ENCODE measurements at regions not wholly inside any gene's neighbourhood (a gene's known extent, or its start where the extent isn't known, plus 50 kb on each side); places are given as distances from the start of the nearest gene placed in this dataset.
A peak's percentile ranks its signal among the peaks of the same experiment; 100 is the strongest.
"Not testable (repeated sequence)": the region's sequence is repeated elsewhere in the genome, so short reads cannot be mapped to it uniquely, and the experiment has no call there.

DNA sequence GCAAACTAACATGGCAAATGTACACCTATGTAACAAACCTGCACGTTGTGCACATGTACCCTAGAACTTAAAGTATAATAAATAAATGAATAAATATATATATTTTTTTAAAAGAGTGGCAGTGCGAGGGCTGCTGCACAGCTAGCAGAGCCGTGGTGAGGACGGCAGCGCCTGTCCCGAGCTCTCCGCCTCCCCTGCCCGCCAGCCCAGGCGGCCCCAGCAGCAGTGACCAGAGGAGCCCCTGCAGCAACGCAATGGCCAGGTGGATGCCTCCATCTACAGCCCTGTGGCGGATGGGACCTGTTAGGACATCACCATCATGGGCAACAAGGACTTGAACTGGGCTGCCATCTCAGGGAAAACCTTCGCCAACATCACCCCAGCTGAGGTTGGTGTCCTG is 351.9 kb downstream of the FAM72C start:
- no peak for DNase-seq (ENCODE audit: low read depth, low spot score)
- Histone ChIP-seq H3K4me3 (ENCODE audit: low read length) (no peak overlapping the region), H3K36me3 (ENCODE audit: control insufficient read depth, insufficient read depth, low read length) (no peaks in the 10 kb centered on the region), H3K9me3 (ENCODE audit: control insufficient read depth, insufficient read depth, low read length) (no peaks in the 10 kb centered on the region), H3K4me1 (ENCODE audit: control insufficient read depth, insufficient read depth, low read length) (no peaks in the 10 kb centered on the region), H3K27me3 (ENCODE audit: control insufficient read depth, insufficient read depth, low read length) (no peaks in the 10 kb centered on the region), H3K27ac (ENCODE audit: low read length) (no peak overlapping the region)
- WGBS (ENCODE audit: insufficient coverage, insufficient read length) = no CpG with 5 or more reads among the region's 12 CpGs

DNA sequence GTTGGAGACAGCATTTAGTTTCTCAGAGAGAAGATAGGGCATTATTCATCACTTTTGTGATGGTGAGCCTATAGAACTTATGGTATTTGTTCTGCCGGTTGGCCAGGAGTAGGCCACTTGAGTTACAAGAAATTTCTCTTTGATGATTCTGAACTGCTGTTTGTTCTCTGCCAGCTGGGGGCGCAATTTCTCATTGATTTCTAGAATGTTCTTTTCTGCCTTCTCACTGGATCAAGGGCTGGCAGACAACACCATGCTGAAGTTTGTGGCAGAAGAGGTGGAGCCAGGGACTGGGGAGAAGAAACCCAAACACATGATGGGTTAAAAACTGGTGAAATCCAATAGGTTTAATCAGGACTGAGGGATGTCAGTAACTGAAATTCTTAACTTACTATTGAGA is 360.6 kb downstream of the FAM72C start:
- no peak for DNase-seq (ENCODE audit: low read depth, low spot score)
- Histone ChIP-seq H3K27ac (ENCODE audit: low read length) (no peak overlapping the region), H3K9me3 (ENCODE audit: control insufficient read depth, insufficient read depth, low read length) (no peaks in the 10 kb centered on the region), H3K4me3 (ENCODE audit: low read length) (no peak overlapping the region), H3K27me3 (ENCODE audit: control insufficient read depth, insufficient read depth, low read length) (no peaks in the 10 kb centered on the region), H3K36me3 (ENCODE audit: control insufficient read depth, insufficient read depth, low read length) (no peaks in the 10 kb centered on the region), H3K4me1 (ENCODE audit: control insufficient read depth, insufficient read depth, low read length) (no peaks in the 10 kb centered on the region)
- no CpG with 5 or more reads among the region's 2 CpGs for WGBS (ENCODE audit: insufficient coverage, insufficient read length)

DNA sequence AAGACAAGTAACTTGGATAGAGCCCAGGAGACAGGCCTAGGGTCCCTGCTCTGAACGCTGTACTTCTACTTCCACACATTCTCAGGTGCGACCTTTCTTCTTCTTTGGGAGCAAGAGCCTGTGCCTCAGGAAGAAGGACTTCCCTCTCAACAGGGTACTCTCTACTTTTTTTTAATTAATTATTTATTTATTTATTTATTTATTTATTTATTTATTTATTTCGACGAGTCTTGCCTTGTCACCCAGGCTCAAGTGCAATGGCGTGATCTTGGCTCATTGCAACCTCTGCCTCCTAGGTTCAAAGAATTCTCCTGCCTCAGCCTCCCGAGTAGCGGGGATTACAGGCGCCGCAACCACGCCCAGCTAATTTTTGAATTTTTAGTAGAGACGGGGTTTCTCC is 361.6 kb downstream of the FAM72C start:
- no peaks in the 10 kb centered on the region for H3K36me3 ChIP-seq (ENCODE audit: control insufficient read depth, insufficient read depth, low read length)
- no peaks in the 10 kb centered on the region for H3K4me1 ChIP-seq (ENCODE audit: control insufficient read depth, insufficient read depth, low read length)
- no peak for DNase-seq (ENCODE audit: low read depth, low spot score)
- no CpG with 5 or more reads among the region's 11 CpGs for WGBS (ENCODE audit: insufficient coverage, insufficient read length)
- H3K27me3 ChIP-seq (ENCODE audit: control insufficient read depth, insufficient read depth, low read length) = no peaks in the 10 kb centered on the region
- no peaks in the 10 kb centered on the region for H3K9me3 ChIP-seq (ENCODE audit: control insufficient read depth, insufficient read depth, low read length)
- no peak overlapping the region for H3K4me3 ChIP-seq (ENCODE audit: low read length)
- H3K27ac ChIP-seq (ENCODE audit: low read length) = no peak overlapping the region

DNA sequence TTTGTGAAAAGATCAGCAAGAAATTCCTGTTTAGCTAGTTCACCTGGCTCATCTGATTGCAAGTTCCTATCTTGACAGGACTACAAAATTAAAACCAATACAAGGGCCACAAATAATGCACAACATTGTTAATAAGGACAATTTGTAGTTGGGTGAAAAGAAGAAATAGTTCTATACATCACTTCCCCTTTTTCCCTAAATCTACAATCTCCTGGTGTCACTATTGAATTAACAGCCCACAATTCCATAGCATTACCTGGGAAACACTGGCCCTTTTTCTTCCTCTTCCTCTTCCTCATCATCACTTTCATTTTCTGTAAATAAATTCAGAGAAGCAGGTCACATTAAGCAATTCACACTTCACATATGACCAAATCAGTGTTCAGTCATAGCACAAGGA is 366.9 kb downstream of the FAM72C start:
- Histone ChIP-seq H3K27ac (ENCODE audit: low read length) (no peak overlapping the region), H3K27me3 (ENCODE audit: control insufficient read depth, insufficient read depth, low read length) (no peaks in the 10 kb centered on the region), H3K4me3 (ENCODE audit: low read length) (no peak overlapping the region), H3K36me3 (ENCODE audit: control insufficient read depth, insufficient read depth, low read length) (no peaks in the 10 kb centered on the region), H3K4me1 (ENCODE audit: control insufficient read depth, insufficient read depth, low read length) (no peaks in the 10 kb centered on the region), H3K9me3 (ENCODE audit: control insufficient read depth, insufficient read depth, low read length) (no peaks in the 10 kb centered on the region)
- DNase-seq (ENCODE audit: low read depth, low spot score) = no peak

DNA sequence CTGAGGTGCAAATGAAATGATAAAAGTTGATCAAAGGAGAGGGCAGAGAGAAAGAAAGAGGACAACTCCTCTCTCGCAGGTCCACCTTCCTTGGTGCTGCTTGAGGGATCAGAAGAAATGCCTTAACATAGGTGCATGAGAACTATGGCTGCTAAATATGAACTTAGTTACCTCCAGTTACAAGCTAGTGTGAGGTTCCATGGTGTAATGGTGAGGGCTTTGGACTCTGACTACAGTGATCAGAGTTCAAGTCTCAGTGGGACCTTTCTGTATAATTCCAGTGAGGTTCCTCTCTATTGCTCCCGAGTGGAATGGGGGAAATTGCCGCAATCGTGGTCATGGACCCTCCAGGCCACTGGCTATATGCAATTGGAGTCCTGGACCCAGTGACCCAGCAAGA is 387.3 kb downstream of the FAM72C start:
- Histone ChIP-seq H3K4me1 (ENCODE audit: control insufficient read depth, insufficient read depth, low read length) (no peaks in the 10 kb centered on the region), H3K36me3 (ENCODE audit: control insufficient read depth, insufficient read depth, low read length) (no peaks in the 10 kb centered on the region), H3K9me3 (ENCODE audit: control insufficient read depth, insufficient read depth, low read length) (no peaks in the 10 kb centered on the region; the same call in 1 of the 2 replicates), H3K27me3 (ENCODE audit: control insufficient read depth, insufficient read depth, low read length) (no peaks in the 10 kb centered on the region), H3K4me3 (ENCODE audit: low read length) (no peak overlapping the region), H3K27ac (ENCODE audit: low read length) (no peak overlapping the region)
- no CpG with 5 or more reads among the region's 4 CpGs for WGBS (ENCODE audit: insufficient coverage, insufficient read length)
- DNase-seq (ENCODE audit: low read depth, low spot score) = no peak

DNA sequence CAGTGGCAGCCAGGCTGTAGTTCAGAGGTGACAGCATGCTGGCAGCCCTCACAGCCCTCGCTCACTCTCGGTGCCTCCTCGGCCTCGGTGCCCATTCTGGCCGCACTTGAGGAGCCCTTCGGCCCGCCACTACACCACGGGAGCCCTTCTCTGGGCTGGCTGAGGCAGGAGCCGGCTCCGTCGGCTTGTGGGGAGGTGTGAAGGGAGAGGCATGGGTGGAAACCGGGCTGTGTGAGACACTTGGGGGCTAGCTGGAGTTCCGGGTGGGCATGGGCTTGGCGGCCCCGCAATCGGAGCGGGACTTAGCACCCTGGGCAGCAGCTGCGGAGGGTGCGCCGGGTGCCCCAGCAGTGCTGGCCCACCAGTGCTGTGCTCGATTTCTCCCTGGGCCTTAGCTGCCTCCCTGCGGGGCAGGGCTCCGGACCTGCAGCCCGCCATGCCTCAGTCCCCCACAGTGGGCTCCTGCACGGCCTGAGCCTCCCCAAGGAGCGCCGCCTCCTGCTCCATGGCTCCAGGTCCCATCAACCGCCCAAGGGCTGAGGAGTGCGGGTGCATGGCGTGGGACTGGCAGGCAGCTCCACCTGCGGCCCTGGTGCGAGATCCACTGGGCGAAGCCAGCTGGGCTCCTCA is 396.8 kb downstream of the FAM72C start:
- no peak overlapping the region; the same call in 1 of the 2 replicates for H3K4me3 ChIP-seq (ENCODE audit: low read length)
- DNase-seq (ENCODE audit: low read depth, low spot score) = no peak
- no peaks in the 10 kb centered on the region for H3K36me3 ChIP-seq (ENCODE audit: control insufficient read depth, insufficient read depth, low read length)
- H3K4me1 ChIP-seq (ENCODE audit: control insufficient read depth, insufficient read depth, low read length) = no peaks in the 10 kb centered on the region
- no peak overlapping the region for H3K27ac ChIP-seq (ENCODE audit: low read length)
- H3K27me3 ChIP-seq (ENCODE audit: control insufficient read depth, insufficient read depth, low read length) = no peaks in the 10 kb centered on the region
- WGBS (ENCODE audit: insufficient coverage, insufficient read length) = no CpG with 5 or more reads among the region's 33 CpGs
- H3K9me3 ChIP-seq (ENCODE audit: control insufficient read depth, insufficient read depth, low read length) = no peaks in the 10 kb centered on the region

DNA sequence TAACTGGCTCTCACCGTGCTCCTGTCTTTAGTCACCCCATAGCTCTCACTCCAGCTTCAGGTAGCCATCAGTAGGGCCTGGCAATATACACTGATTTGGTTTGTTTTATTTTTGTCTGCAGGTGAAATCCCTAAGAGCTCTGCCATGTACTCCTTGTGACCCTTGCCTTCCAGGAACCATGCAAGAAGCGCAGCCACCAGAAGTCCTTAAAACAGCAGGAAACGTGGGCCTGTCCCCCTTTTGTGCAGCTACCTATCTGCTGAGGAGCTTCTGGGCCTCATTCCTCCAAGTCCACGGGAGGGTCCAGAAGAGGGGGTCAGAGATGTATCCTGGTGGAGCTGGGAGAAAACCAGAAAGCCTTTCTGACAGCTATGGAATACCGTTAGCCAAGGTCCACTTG is 399.1 kb downstream of the FAM72C start:
- H3K4me3 ChIP-seq (ENCODE audit: low read length); H3K4me1 ChIP-seq (ENCODE audit: control insufficient read depth, insufficient read depth, low read length); H3K27me3 ChIP-seq (ENCODE audit: control insufficient read depth, insufficient read depth, low read length); DNase-seq (ENCODE audit: low read depth, low spot score); H3K27ac ChIP-seq (ENCODE audit: low read length); H3K36me3 ChIP-seq (ENCODE audit: control insufficient read depth, insufficient read depth, low read length); H3K9me3 ChIP-seq (ENCODE audit: control insufficient read depth, insufficient read depth, low read length): not testable (repeated sequence)
- WGBS (ENCODE audit: insufficient coverage, insufficient read length) = no CpG with 5 or more reads among the region's 5 CpGs

DNA sequence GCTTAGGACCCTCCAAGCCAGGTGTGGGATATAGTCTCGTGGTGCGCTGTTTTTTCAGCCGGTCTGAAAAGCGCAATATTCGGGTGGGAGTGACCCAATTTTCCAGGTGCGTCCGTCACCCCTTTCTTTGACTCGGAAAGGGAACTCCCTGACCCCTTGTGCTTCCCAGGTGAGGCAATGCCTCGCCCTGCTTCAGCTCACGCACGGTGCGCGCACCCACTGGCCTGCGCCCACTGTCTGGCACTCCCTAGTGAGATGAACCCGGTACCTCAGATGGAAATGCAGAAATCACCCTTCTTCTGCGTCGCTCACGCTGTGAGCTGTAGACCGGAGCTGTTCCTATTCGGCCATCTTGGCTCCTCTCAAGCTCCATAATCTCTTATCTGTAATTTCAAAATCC is 408.0 kb downstream of the FAM72C start:
- H3K27me3 ChIP-seq (ENCODE audit: control insufficient read depth, insufficient read depth, low read length); H3K9me3 ChIP-seq (ENCODE audit: control insufficient read depth, insufficient read depth, low read length); H3K36me3 ChIP-seq (ENCODE audit: control insufficient read depth, insufficient read depth, low read length); H3K27ac ChIP-seq (ENCODE audit: low read length); H3K4me1 ChIP-seq (ENCODE audit: control insufficient read depth, insufficient read depth, low read length); DNase-seq (ENCODE audit: low read depth, low spot score): not testable (repeated sequence)
- H3K4me3 ChIP-seq (ENCODE audit: low read length) = peak overlapping the region; percentile 33; the same call in 1 of the 2 replicates
- no CpG with 5 or more reads among the region's 20 CpGs for WGBS (ENCODE audit: insufficient coverage, insufficient read length)

DNA sequence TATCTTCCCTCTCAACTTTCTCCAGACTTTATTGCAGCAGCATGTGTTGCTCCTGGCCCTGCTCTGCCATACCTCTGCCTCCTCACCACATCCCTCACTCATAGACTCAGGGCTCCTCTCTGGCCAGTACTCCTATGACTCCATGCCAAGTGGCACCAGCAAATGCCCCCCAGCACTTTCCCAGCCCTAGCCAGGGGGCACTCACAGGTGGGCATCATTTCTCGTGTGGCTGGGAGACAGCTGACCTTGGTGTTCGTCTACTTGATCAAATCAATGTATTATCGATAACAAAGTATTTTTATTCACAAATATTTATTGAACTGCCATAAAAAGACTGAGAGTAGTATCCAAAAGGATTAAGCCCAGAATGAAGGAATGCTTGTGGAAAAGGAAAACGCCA is 418.2 kb downstream of the FAM72C start:
- Histone ChIP-seq H3K36me3 (ENCODE audit: control insufficient read depth, insufficient read depth, low read length) (no peaks in the 10 kb centered on the region), H3K9me3 (ENCODE audit: control insufficient read depth, insufficient read depth, low read length) (no peaks in the 10 kb centered on the region), H3K27ac (ENCODE audit: low read length) (no peak overlapping the region), H3K27me3 (ENCODE audit: control insufficient read depth, insufficient read depth, low read length) (no peaks in the 10 kb centered on the region), H3K4me3 (ENCODE audit: low read length) (no peak overlapping the region), H3K4me1 (ENCODE audit: control insufficient read depth, insufficient read depth, low read length) (no peaks in the 10 kb centered on the region)
- no CpG with 5 or more reads among the region's 4 CpGs for WGBS (ENCODE audit: insufficient coverage, insufficient read length)
- no peak for DNase-seq (ENCODE audit: low read depth, low spot score)

DNA sequence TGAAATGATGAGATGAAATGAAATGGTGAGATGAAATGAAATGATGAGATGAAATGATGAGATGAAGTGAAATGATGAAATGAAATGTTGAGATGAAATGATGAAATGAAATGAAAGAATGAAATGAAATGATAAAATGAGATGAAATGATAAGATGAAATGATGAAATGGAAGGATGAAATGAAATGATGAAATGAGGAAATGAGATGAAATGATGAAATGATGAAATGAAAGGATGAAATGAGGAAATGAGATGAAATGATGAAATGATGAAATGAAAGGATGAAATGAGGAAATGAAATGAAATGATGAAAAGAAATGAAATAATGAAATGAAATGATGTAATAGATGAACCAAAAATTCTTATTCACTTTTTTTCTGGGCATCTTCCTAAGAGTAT is 467.1 kb downstream of the FAM72C start:
- not testable (repeated sequence) for H3K27me3 ChIP-seq (ENCODE audit: control insufficient read depth, insufficient read depth, low read length); H3K27ac ChIP-seq (ENCODE audit: low read length); H3K4me1 ChIP-seq (ENCODE audit: control insufficient read depth, insufficient read depth, low read length); H3K9me3 ChIP-seq (ENCODE audit: control insufficient read depth, insufficient read depth, low read length); H3K4me3 ChIP-seq (ENCODE audit: low read length); H3K36me3 ChIP-seq (ENCODE audit: control insufficient read depth, insufficient read depth, low read length); DNase-seq (ENCODE audit: low read depth, low spot score)

DNA sequence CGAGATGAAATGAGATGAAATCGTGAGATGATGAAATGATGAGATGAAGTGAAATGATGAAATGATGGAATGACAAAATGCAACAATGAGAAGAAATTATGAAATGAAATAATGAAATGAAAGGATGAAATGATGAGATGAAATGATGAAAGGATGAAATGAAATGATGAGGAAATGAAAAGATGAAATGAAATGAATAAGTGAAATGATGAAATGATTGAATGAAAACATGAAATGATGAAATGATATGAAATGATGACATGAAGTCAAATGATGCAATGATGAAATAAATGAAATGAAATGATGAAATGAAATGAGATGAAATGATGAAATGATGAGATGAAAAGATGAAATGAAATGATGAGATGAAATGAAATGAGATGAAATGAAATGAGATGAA is 467.7 kb downstream of the FAM72C start:
- H3K27ac ChIP-seq (ENCODE audit: low read length); H3K4me3 ChIP-seq (ENCODE audit: low read length); H3K36me3 ChIP-seq (ENCODE audit: control insufficient read depth, insufficient read depth, low read length); H3K27me3 ChIP-seq (ENCODE audit: control insufficient read depth, insufficient read depth, low read length); DNase-seq (ENCODE audit: low read depth, low spot score); H3K4me1 ChIP-seq (ENCODE audit: control insufficient read depth, insufficient read depth, low read length); H3K9me3 ChIP-seq (ENCODE audit: control insufficient read depth, insufficient read depth, low read length): not testable (repeated sequence)
- WGBS (ENCODE audit: insufficient coverage, insufficient read length) = no CpG with 5 or more reads among the region's 2 CpGs

Data from iPS DF 6.9 (cell line).